ENCODE measurements at regions not wholly inside any gene's neighbourhood (a gene's known extent, or its start where the extent isn't known, plus 50 kb on each side); places are given as distances from the start of the nearest gene placed in this dataset.

DNA sequence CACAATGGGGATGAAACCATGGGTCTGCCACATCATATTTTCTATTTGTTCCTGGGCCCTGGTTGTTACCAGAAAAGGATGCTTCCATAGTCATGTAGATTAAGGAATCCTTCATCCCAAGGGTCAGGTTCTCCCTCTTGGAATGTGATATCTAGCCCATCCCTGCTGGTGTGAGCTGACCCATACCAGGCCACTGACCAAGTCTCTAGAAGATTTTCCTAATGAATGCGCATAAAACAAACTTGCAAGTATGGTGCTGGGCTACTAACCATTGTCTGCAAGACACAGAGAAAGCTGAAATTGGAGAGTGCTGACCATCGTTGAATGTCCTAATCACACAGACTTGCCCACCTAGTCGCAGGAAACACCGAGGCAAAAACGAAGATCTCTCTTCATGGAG, 972.6 kb downstream of the EFNA5 start:
- in situ Hi-C loops (cut with HindIII; ENCODE audit: low sequenced_read_pairs) = no loop called here
- H3K4me3 ChIP-seq (ENCODE audit: low read depth, low read length) = no peak overlapping the region
- TF ChIP-seq, protein P1, sequence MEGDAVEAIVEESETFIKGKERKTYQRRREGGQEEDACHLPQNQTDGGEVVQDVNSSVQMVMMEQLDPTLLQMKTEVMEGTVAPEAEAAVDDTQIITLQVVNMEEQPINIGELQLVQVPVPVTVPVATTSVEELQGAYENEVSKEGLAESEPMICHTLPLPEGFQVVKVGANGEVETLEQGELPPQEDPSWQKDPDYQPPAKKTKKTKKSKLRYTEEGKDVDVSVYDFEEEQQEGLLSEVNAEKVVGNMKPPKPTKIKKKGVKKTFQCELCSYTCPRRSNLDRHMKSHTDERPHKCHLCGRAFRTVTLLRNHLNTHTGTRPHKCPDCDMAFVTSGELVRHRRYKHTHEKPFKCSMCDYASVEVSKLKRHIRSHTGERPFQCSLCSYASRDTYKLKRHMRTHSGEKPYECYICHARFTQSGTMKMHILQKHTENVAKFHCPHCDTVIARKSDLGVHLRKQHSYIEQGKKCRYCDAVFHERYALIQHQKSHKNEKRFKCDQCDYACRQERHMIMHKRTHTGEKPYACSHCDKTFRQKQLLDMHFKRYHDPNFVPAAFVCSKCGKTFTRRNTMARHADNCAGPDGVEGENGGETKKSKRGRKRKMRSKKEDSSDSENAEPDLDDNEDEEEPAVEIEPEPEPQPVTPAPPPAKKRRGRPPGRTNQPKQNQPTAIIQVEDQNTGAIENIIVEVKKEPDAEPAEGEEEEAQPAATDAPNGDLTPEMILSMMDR (IDR thresholded peaks at IDR 0.05; ENCODE audit: low read depth, low read length) = no peak
- DNase-seq (ENCODE audit: low read depth, low spot score) = no peak

DNA sequence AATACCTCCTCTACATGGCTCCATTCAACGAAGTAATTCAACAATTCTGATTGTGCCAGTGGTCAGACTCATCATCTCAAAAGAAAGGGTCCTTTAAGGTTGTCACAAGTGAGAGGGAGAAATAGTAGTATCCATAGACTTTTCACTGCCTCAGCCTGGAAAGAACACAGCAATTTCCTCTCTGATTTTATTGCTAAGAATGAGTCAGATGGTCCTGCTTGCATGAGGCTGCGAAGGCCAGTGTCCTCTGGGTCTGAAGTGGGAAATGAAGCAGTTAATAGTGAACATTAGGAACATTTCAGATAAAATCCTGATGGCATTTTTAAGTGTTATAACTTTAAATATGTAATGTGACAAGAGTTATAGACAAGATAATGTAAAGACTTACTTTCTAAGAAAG, 979.0 kb downstream of the EFNA5 start:
- in situ Hi-C loops (cut with HindIII; ENCODE audit: low sequenced_read_pairs) = no loop called here
- H3K4me3 ChIP-seq (ENCODE audit: low read depth, low read length) = no peak overlapping the region
- DNase-seq (ENCODE audit: low read depth, low spot score) = peak; percentile 15
- TF ChIP-seq, protein P1 (IDR thresholded peaks at IDR 0.05; ENCODE audit: low read depth, low read length) = no peak

DNA sequence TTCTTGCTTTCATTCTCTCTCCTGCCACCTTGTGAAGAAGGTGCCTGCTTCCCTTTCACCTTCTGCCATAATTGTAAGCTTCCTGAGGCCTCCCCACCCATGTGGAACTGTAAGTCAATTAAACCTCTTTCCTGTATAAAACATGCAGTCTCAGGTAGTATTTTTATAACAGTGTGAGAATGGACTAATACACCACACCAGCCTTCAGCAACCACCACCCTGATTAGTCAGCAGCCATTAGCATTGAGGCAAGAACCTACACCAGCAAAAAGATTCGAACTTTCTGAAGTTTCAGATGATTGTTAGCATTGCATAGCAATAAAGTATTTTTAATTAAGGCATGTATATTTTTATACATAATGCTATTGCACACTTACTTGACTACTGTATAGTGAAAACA, 980.2 kb downstream of the EFNA5 start:
- DNase-seq (ENCODE audit: low read depth, low spot score) = no peak
- in situ Hi-C loops (cut with HindIII; ENCODE audit: low sequenced_read_pairs) = no loop called here
- TF ChIP-seq, protein P1 (IDR thresholded peaks at IDR 0.05; ENCODE audit: low read depth, low read length) = no peak
- no peak overlapping the region for H3K4me3 ChIP-seq (ENCODE audit: low read depth, low read length)

DNA sequence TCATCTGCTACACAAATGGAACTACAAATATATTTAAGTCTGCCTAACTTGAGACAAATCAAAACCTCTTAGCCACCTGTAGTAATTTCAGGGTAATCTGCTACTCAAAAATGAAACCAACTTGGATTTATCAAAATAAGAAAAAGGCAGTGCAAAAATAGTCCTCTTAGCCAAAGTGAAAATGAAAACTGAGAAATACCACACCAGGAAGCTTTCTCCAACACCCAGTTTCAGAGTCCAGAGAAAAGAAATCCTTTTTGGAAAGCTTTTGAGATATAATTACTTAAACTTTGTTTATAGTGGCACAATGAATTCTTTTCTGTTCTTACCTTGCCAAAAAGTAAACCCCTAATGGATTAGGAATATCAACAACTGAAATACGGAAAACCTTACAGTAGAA, 990.4 kb downstream of the EFNA5 start:
- peak; percentile 35 for DNase-seq (ENCODE audit: low read depth, low spot score)
- H3K4me3 ChIP-seq (ENCODE audit: low read depth, low read length) = no peak overlapping the region
- in situ Hi-C loops (cut with HindIII; ENCODE audit: low sequenced_read_pairs) = no loop called here
- TF ChIP-seq, protein P1 (IDR thresholded peaks at IDR 0.05; ENCODE audit: low read depth, low read length) = no peak

DNA sequence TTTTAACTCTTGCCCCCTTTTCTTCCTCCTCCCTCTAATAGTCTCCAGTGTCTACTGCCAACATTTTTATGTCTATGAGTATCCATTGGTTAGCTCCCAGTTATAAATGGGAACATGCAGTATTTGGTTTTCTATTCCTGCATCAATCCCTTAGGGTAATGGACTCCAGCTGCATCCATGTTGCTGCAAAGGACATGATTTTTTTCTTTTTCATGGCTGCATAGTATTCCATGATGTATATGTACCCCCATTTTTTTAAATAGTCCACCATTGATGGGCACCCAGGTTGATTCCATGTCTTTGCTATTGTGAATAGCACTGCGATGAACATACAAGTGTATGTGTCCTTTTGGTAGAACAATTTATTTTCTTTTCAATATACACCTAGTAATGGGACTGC, 993.7 kb downstream of the EFNA5 start:
- TF ChIP-seq, protein P1 (IDR thresholded peaks at IDR 0.05; ENCODE audit: low read depth, low read length) = no peak
- in situ Hi-C loops (cut with HindIII; ENCODE audit: low sequenced_read_pairs) = no loop called here
- no peak for DNase-seq (ENCODE audit: low read depth, low spot score)
- H3K4me3 ChIP-seq (ENCODE audit: low read depth, low read length) = no peak overlapping the region

DNA sequence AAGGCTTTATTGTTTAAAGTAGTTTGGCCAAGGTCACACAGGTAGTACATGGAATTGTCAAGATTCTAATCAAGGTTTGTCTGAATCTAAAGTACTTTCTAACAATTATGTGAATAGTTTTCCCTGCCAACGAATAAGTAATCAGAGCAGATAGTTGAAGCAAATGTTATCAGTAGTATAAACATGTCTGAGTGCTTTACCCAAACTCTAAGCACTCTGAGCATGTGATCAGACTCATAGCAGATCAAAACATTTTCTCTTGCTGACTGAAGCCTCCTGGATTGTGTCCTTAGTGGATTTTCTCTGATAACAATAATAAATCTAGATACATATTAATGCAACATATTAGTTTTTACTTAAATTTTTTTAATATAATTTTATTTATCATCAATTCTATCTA, 995.0 kb downstream of the EFNA5 start:
- no peak overlapping the region for H3K4me3 ChIP-seq (ENCODE audit: low read depth, low read length)
- in situ Hi-C loops (cut with HindIII; ENCODE audit: low sequenced_read_pairs) = no loop called here
- DNase-seq (ENCODE audit: low read depth, low spot score) = no peak
- TF ChIP-seq, protein P1 (IDR thresholded peaks at IDR 0.05; ENCODE audit: low read depth, low read length) = no peak

DNA sequence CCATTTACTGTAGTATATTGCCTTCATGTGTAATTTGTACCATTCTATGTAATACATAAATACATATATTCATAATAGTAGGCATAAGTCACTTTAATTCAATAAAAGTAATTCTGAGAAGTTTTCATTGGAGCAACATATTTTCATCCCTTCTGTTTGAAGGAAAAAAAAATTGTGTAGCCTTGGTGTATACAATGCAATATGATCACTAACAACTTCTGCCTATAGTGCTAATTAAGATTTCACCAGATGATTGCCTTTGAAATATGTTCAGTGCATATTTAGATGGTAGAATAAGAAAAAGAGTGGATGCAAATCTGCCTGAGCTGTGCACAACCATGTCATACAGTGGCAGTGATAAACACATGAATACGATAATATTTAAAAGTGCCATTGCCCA, 996.8 kb downstream of the EFNA5 start:
- no peak for DNase-seq (ENCODE audit: low read depth, low spot score)
- in situ Hi-C loops (cut with HindIII; ENCODE audit: low sequenced_read_pairs) = no loop called here
- TF ChIP-seq, protein P1 (IDR thresholded peaks at IDR 0.05; ENCODE audit: low read depth, low read length) = no peak
- H3K4me3 ChIP-seq (ENCODE audit: low read depth, low read length) = no peak overlapping the region
